HG02678 (cell line): ENCODE measurements at regions not wholly inside any gene's neighbourhood (a gene's known extent, or its start where the extent isn't known, plus 50 kb on each side); places are given as distances from the start of the nearest gene placed in this dataset.

Experiments
- ATAC-seq: cut with Tn5 transposase; IDR thresholded peaks from one replicate; pipeline ENCODE4 v1.9.1; 2021; ENCODE audit warnings: mild to moderate bottlenecking, moderate library complexity; ENCODE audit not compliant: unreplicated experiment

DNA sequence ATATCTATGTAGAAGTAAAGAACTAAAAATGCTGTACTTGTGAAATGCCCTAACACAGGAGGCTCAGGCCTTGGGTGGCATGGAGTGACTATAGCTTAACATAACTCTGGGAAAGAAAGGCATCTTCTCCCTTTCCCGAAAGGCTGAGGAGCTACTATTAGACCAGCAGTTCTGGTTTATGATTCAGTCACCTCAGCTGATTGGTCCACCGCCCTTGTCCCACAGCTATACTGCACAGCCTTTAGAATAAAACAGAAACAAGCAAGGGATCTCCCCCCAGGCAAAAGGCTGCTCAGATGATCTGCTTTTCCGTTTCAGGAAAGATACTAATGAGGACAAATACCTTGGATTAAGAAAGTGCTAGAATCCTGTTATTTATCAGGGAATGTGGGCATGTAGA is 171.3 kb downstream of the SNCA start:
- no peak for ATAC-seq

- no peak for ATAC-seq
Observed at GRCh38 chr4:89664521-89664920, 172.4 kb downstream of the SNCA start.

GRCh38 chr4:89661173-89661899 is 175.6 kb downstream of the SNCA start:
- no peak for ATAC-seq

- ATAC-seq = no peak
Observed at GRCh38 chr4:89660444-89661172, 176.4 kb downstream of the SNCA start.

DNA sequence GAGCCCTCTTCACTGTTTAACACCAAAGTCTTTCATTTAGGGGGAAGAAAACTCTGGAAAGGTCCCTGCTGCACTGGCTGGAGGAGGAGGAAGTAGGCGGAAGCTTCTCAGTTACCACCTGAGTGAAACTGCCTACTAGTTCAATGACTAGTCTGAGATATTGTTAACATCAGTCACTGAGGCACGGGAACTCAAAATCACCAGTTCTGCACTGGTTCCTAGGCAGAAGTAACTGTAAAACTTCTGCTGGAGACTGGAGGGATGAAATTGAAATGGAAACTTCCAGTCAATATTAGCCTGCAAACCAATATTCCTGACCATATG is 178.3 kb downstream of the SNCA start:
- ATAC-seq = peak; percentile 73

DNA sequence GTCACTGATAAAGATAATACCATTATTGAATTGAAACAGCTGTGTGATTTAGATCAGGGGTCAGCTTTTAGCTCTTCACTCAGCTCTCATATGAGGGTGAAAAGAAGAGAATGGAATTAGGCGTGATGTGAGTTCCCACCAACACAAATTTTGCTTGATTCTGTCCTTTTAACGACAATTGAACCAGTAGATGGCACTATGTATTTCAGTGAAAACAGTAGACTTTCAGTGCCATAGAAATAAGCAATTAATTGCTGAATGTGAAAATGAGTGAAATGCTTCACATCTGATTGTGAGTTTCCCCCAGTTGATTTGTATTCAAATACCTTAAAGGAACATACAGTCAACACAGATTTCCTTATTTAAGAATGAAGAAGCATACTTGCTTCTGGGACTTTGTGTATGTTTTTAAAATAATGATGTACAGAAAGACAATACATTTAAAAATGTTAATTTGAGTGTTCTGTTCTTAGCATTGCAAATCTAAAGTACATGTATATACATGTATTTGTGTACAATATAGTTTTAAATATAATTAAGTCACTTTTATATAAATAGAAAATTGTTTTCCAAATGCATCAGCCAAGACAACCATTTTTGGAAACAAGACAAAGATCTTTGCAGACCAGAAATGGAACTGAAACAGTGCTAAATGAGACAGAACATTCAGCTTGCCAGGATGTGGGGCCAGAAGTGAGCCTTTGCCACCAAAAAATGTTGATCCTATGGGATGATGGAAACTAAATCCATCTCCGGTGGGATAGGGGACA is 178.8 kb downstream of the SNCA start:
- ATAC-seq = peak; percentile 61

DNA sequence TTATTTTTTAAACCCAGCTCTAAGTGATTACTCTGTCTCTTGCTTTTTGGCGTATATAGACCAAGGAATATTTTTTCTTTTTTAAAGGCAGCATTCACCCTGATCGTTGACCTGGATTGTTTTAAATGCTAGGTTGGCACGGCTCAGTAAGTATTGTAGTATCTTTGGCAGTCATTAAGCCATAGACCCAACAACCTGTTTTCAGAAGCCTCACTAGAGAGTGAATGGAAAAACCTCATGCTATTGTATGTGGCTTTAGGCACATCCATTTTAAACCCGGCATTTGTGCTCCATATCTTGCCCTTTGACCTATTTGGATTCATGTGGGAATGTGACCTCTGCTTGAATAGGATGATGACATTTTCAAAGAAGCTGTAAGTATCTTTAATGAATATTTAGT is 183.9 kb downstream of the SNCA start:
- ATAC-seq = no peak

DNA sequence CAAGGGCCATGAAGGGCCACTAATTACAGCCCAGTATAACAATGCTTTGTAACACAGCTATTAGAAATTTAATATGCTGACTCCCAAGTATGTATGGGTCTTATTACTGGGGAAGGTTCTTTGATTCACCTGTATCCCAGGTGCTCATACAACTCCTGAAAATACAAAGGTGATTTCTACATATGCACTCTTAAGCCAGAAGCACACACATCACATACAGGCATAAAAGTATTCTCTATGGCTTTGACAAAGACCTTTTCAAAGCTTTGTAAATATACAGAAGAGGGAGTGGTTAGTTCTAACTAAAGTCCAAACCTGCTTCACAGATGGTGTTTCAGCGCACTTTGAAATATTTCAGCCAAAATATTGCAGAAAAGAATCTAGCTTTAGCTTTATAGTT is 191.5 kb downstream of the SNCA start:
- no peak for ATAC-seq

DNA sequence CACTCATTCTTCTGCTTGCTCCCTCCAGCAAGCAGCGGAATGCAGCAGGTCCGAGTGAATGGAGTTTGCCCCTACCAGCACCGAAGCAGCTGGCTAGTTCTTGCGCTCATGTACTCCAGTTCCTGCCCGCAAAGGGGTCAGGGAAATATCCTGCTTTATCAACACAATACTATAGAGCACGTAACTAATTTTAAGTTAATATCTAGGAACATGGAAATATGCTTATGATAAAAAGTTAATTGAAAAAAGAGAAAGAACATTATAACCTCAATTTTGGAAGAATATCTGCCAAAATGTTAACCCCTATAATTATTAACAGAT is 195.6 kb downstream of the SNCA start:
- ATAC-seq = no peak

DNA sequence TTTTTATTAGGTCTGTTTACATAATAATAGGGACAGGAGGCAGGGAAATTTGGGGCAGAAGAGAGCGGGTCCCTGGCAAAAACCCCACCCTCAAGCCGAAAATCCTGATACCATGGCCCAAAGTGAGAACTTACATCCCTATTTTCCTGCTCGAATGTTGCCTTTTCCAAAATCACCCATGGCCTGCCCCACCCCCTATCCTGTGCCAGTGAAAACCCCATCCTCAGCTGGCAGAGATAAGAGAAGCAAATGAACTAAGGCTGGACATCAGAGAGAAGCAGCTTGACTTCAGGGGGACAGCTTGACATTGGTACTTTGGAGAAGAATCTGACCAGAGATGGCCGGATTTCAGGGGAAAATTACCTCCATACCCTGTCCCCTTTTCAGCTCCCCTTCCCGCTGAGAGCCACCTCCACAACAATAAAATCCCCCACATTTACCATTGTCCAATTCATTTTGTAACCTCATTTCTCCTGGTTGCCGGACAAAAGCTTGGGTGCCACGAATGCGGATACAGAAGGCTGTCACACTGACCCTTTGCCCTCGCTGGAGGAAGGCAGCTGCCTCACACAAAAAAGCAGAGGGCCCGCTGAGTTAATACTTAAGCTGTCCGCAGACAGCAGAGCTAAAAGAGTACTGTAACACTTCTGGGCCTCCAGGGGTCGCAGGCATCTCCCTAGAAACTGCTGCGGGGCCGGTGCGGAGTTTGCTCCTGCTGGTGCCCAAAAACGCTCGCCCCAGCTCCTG is 196.2 kb downstream of the SNCA start:
- ATAC-seq = peak; percentile 79

DNA sequence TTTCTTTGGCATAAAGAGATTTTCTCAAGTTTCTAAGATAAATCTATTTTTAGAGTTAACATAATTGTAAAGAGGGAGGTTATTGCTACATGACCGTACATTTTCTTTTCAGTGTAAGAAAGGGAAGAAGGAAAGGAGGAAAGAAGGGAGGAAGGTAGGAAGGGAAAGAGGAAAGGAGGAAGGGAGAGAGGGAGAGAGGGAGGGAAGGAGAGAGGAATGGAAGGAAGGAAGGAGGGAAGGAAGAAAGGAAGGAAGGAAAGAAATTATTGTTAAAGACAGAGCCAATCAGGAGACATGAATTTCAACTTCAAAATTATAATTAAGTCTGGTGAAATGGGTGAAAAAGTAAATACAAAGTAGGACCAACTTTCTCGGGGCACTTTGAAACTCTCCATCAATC is 197.6 kb downstream of the SNCA start:
- ATAC-seq = no peak

GRCh38 chr4:89625599-89626293 is 211.2 kb downstream of the SNCA start:
- no peak for ATAC-seq

- no peak for ATAC-seq
Observed at GRCh38 chr4:89619206-89619962, 217.6 kb downstream of the SNCA start.

GRCh38 chr4:89618151-89618550 is 218.8 kb downstream of the SNCA start:
- ATAC-seq = no peak

DNA sequence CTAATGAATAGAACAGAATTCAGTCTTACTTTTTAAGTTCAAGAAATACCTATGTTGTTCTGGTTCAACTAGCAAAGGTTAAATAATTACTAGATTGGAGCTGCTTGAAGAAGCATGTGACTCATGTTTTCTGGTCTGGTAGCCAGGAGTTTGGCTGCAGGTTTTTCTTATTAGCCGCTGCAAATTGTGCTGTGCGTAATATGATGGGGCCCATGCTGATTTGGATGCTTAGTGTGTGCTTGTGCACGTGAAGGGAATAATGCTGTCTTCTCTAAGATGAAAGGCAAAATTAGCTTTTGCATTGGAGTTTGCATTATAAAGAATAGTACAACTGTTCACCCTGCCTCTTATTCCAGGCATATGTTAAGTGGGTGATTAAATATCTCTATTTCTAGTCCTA is 219.6 kb downstream of the SNCA start:
- ATAC-seq = no peak

DNA sequence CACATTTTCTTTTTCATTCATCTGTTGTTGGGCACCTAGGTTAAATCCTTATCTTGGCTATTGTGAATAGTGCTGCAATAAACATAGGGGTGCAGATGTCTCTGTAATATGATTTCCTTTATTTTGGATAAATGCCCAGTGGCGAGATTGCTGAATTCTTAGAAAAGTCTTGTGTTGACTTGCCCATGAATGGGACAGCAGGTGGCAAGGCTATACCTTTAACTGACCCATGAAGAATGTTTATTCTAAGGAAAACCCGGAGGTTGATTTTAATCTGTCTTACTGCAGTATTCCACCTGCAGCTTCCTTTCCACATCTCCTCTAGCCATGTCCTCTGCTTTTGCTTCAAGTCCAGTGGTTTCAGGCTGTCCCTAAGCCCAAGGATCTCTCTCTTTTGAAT is 220.6 kb downstream of the SNCA start:
- ATAC-seq = no peak

DNA sequence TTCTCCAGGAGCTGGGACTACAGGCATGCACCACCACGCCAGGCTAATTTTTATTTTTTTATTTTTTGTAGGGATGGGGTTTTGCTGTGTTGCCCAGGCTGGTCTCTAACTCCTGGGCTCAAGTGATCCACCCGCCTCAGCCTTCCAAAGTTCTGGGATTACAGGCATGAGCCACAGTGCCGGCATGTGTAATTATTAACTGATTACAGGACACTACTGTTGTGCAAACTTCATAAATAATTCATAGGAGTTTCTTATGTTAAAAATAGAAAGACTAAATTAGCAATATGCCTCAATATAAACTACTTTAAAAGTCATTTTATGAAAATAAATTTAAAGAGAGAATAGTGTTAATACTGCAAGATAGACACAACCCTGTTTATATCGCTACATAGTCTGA is 221.9 kb downstream of the SNCA start:
- no peak for ATAC-seq

DNA sequence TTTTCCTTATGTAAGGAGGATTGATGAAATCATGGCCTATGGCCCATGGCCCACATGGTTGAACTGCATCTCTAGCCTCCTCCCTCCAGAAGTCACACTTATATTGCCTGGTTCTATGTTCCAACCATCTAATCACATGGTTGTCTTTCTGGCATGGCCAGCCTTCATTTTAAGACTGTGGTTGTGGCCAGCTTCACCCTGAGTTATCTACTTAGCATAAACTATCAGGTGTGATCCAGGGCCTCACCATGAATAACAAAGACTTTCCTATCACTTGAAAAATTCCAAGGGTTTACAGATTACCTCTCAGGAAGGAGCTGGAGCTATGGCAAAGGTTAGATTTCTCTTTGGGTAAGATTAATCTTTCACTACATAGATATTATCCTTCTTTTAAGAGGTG is 222.8 kb downstream of the SNCA start:
- no peak for ATAC-seq

DNA sequence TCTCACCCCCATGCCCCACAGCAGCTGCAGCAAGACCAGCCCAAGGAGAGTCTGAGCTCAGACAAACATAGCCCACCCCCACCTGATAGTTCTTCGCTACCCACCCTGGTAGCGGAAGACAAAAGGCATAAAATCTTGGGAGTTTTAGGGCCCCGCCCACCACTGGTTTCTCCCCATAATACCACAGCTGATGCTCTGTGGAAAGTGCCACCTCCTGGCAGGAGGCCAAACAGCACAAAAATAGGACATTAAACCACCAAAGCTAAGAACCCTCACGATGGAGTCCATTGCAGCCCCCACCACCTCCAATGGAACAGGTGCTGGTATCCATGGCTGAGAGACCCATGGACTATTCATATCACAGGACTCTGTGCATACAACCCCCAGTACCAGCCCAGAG is 226.7 kb downstream of the SNCA start:
- ATAC-seq = no peak

- ATAC-seq = no peak
Observed at GRCh38 chr4:89609756-89610155, 227.2 kb downstream of the SNCA start.
